GM23338 (cell line): ENCODE measurements at regions not wholly inside any gene's neighbourhood (a gene's known extent, or its start where the extent isn't known, plus 50 kb on each side); places are given as distances from the start of the nearest gene placed in this dataset.

ENCODE experiments used
- EZH2 ChIP-seq: fragments of 200-600 bp; sonication (generic); IDR thresholded peaks from one replicate; pipeline ENCODE4 v1.8.0; 2017; ENCODE audit warnings: antibody characterized with exemption, mild to moderate bottlenecking, low read depth; ENCODE audit not compliant: unreplicated experiment
- EZH2phosphoT487 ChIP-seq: fragments of 200-600 bp; sonication (generic); IDR thresholded peaks from one replicate; pipeline ENCODE4 v1.8.1; 2018; ENCODE audit warnings: antibody characterized with exemption; ENCODE audit not compliant: unreplicated experiment
- NANOG ChIP-seq: IDR thresholded peaks from 2 replicates; pipeline ENCODE4 v1.6.1; 2016; ENCODE audit warnings: antibody characterized with exemption, borderline replicate concordance
- POLR2AphosphoS5 ChIP-seq: IDR thresholded peaks from 2 replicates; pipeline ENCODE4 v1.6.1; 2016; ENCODE audit warnings: antibody characterized with exemption, low read depth
- STAT1 ChIP-seq: IDR thresholded peaks from one replicate; pipeline ENCODE4 v1.6.1; 2016; ENCODE audit warnings: antibody characterized with exemption; ENCODE audit not compliant: unreplicated experiment
- TF ChIP-seq, protein P1 (sequence below), 2 experiments: fragments of 200-600 bp in 1 of 2; sonication (generic) in 1 of 2; conservative IDR thresholded peaks; 2 replicates each; pipeline versions ENCODE4 v1.5.1 to v1.6.1; 2016 to 2017; ENCODE audit warnings: antibody characterized with exemption in 2 of 2, low read depth in 2 of 2, mild to moderate bottlenecking in 2 of 2, moderate library complexity in 1 of 2
- TF ChIP-seq, protein P2 (sequence below): IDR thresholded peaks from one replicate; pipeline ENCODE4 v1.6.1; 2018; ENCODE audit warnings: antibody characterized with exemption; ENCODE audit not compliant: unreplicated experiment

DNA sequence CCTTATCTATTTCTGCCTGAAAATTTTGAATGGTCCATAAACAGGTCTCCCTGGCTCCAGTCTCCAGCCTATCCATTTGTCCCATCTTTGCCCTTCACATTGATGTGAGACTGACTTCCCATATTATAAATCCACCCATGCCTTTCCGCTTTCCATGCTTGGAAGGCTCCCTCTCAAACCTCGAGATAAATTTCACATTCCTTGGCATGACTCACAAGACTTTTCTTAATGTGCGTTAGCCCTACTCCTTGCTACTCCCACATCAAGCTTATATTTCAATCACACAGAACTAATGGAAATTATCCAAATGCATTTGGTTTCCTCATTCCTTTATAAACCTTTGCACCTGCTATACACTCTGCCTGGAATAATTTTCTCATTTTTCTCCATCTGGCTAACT, 163.7 kb upstream of the NTM start:
- TF ChIP-seq EZH2phosphoT487 (no peak), STAT1 (no peak), POLR2AphosphoS5 (no peak), NANOG (no peak), EZH2 (no peak)
- TF ChIP-seq, protein P1, sequence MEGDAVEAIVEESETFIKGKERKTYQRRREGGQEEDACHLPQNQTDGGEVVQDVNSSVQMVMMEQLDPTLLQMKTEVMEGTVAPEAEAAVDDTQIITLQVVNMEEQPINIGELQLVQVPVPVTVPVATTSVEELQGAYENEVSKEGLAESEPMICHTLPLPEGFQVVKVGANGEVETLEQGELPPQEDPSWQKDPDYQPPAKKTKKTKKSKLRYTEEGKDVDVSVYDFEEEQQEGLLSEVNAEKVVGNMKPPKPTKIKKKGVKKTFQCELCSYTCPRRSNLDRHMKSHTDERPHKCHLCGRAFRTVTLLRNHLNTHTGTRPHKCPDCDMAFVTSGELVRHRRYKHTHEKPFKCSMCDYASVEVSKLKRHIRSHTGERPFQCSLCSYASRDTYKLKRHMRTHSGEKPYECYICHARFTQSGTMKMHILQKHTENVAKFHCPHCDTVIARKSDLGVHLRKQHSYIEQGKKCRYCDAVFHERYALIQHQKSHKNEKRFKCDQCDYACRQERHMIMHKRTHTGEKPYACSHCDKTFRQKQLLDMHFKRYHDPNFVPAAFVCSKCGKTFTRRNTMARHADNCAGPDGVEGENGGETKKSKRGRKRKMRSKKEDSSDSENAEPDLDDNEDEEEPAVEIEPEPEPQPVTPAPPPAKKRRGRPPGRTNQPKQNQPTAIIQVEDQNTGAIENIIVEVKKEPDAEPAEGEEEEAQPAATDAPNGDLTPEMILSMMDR (conservative IDR thresholded peaks at IDR 0.05; ENCODE audit: low read depth in 2 of 2): no peak
- TF ChIP-seq, protein P2, sequence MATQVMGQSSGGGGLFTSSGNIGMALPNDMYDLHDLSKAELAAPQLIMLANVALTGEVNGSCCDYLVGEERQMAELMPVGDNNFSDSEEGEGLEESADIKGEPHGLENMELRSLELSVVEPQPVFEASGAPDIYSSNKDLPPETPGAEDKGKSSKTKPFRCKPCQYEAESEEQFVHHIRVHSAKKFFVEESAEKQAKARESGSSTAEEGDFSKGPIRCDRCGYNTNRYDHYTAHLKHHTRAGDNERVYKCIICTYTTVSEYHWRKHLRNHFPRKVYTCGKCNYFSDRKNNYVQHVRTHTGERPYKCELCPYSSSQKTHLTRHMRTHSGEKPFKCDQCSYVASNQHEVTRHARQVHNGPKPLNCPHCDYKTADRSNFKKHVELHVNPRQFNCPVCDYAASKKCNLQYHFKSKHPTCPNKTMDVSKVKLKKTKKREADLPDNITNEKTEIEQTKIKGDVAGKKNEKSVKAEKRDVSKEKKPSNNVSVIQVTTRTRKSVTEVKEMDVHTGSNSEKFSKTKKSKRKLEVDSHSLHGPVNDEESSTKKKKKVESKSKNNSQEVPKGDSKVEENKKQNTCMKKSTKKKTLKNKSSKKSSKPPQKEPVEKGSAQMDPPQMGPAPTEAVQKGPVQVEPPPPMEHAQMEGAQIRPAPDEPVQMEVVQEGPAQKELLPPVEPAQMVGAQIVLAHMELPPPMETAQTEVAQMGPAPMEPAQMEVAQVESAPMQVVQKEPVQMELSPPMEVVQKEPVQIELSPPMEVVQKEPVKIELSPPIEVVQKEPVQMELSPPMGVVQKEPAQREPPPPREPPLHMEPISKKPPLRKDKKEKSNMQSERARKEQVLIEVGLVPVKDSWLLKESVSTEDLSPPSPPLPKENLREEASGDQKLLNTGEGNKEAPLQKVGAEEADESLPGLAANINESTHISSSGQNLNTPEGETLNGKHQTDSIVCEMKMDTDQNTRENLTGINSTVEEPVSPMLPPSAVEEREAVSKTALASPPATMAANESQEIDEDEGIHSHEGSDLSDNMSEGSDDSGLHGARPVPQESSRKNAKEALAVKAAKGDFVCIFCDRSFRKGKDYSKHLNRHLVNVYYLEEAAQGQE: no peak
